HFF-Myc (cell line): ENCODE measurements at regions not wholly inside any gene's neighbourhood (a gene's known extent, or its start where the extent isn't known, plus 50 kb on each side); places are given as distances from the start of the nearest gene placed in this dataset.

Experiments used
- DNase-seq: peaks from one replicate; pipeline ENCODE4 v3.0.0-alpha.2; 2011; ENCODE audit warnings: low read depth; ENCODE audit errors: extremely low read depth
- H3K4me3 ChIP-seq: replicated peaks from 2 replicates; pipeline ENCODE4 v1.5.1; 2011; ENCODE audit warnings: low read depth, mild to moderate bottlenecking, control low read depth, low read length
- CTCF ChIP-seq: IDR thresholded peaks from 2 replicates; pipeline ENCODE4 v1.5.1; 2012; ENCODE audit warnings: mild to moderate bottlenecking, low read depth, low read length, control low read depth; ENCODE audit errors: missing control alignments

- DNase-seq: no peak
- no peak overlapping the region for H3K4me3 ChIP-seq
- TF ChIP-seq CTCF: no peak
These were observed 114.6 kb downstream of the TTC32 start for GRCh38 chr2:19787134-19787533.

DNA sequence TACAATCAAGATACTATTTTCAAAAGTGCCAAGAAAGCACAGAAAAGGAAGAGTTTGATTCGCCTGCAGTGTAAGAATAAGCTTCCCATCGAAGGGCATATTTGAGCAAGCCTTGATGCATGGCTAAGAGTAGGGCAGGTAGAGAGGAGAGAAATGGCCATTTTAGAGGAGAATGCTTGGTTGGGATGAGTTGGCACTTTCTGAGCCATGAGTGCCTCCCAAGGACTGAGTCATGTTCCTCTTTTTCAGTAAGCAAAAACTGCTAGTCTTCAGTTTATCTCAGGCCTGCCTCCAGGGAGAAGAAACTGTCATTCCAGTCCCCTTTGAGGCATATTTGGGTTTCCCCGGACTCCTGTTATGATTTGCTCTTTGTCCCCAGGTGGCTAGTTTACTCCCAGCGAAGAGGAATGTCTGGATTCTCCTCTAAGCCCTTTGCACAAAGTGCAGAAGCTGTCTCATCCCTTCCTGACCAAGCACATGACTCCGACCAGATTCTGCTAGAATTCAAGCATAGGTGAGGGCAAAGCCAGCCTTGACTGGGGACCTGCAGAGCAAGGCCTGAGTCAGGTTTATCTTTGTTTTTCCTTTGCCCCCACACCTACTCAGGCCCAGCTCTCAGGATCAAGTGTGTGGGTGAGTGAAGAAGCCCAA, 115.2 kb downstream of the TTC32 start:
- DNase-seq: no peak
- H3K4me3 ChIP-seq: no peak overlapping the region
- TF ChIP-seq CTCF: no peak

DNA sequence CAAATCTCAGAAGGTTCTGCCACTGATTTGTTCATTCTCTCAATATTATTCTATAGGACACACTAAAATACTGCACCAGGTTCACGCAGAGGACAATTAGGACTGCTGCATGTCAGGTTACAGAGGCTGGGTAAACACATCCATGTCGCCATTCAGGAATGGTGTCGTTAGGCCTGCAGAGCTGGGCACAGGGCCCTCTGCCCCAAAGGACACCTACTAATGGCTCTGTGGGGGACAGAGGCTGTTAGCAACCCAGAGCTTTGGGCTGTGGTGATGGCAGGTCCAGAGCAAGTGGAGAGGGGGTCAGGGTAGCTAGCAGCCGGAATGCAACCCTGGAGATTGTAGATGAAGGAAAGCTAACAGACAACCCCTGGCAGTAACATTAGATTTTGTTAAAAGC, 115.9 kb downstream of the TTC32 start:
- no peak for TF ChIP-seq CTCF

DNA sequence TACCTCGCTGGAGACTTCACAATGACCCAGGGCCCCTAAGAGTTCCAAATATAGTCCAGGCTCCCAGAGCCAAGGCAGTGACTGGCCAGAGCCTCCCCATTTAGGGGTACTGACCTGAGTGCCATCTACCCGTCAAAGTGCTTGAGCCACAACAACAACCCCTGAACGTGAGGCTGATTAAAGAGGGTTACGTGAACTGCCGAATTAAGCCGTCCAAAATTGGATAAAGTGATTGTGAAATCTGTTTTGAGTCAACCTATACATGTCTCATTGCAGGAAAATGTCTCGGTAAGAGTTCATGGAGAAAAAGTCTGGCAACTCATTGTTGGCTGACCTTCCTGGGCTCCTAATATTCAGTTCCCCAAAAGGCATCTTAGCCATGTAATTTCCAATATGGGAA, 116.3 kb downstream of the TTC32 start:
- no peak for DNase-seq
- no peak overlapping the region for H3K4me3 ChIP-seq
- no peak for TF ChIP-seq CTCF

More for the DNA sequence above, 115.9 kb downstream of the TTC32 start:
- no peak overlapping the region for H3K4me3 ChIP-seq
- no peak for DNase-seq

- TF ChIP-seq CTCF: no peak
These were observed 117.3 kb downstream of the TTC32 start for GRCh38 chr2:19784456-19784855.

GRCh38 chr2:19783935-19784334, 117.8 kb downstream of the TTC32 start:
- H3K4me3 ChIP-seq: no peak overlapping the region
- no peak for DNase-seq
- no peak for TF ChIP-seq CTCF

More at GRCh38 chr2:19784456-19784855, 117.3 kb downstream of the TTC32 start:
- no peak overlapping the region for H3K4me3 ChIP-seq
- no peak for DNase-seq

DNA sequence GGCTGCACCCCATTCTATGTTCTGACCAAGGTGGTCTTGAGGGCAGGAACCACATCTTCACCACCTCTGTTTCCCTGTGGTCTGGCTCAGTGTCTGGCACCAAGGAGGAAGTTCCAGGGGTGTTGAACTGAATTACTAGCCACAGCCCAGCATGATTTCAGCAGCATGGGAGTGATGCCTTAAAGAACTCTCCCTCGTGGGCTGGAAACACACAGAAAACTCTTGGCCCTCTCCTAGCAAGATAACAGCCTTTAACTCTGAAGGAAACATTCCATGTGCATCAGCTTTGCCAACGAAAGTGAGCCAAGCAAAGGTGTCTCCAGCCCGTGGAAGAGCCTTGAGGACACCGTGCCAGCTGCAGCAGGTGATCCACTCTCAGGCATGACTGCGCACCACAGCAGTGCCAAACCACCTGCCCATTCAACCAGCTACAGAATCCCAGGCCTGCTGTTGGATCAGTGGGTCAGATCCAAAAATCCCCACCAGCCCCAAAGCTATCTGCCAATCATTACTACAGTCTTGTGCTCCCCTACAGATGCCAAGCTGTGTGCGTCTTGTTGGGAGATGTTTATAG, 124.8 kb downstream of the TTC32 start:
- TF ChIP-seq CTCF: no peak
- no peak overlapping the region for H3K4me3 ChIP-seq
- DNase-seq: no peak
